H1 (cell line): ENCODE measurements at regions not wholly inside any gene's neighbourhood (a gene's known extent, or its start where the extent isn't known, plus 50 kb on each side); places are given as distances from the start of the nearest gene placed in this dataset.

ENCODE experiments used
- CTCF ChIA-PET: fragments of 300-600 bp; sonication (Branson Sonifier 250); formaldehyde crosslinking; loops from one replicate; lab custom pipeline; 2021; ENCODE audit not compliant: partially characterized antibody; lab: Charles Lee
- POLR2A ChIA-PET: fragments of 300-600 bp; sonication (Branson Sonifier 250); formaldehyde crosslinking; loops from one replicate; lab custom pipeline; 2021; ENCODE audit warnings: inconsistent platforms; ENCODE audit not compliant: partially characterized antibody; lab: Charles Lee
- DNase-seq, 2 experiments: peaks; one replicate each; pipeline versions ENCODE4 v3.0.0 to v3.0.0-alpha.2; 2010 to 2022; ENCODE audit warnings: low spot score in 2 of 2, low read depth in 1 of 2, mixed read lengths in 1 of 2
- FAIRE-seq: peaks from 2 replicates; lab custom pipeline; 2011; peaks lifted over from hg19 to GRCh38; lab: Jason Lieb, UNC
- H2AFZ ChIP-seq: 2 replicates; pipeline ENCODE4 v1.8.1; 2012; ENCODE audit warnings: low read length, inconsistent platforms
- H2AK5ac ChIP-seq: 2 replicates; pipeline ENCODE4 v1.6.1; 2013; ENCODE audit warnings: low read depth, low read length
- H2BK120ac ChIP-seq: replicated peaks from 2 replicates; pipeline ENCODE3; 2013; ENCODE audit warnings: low read depth, low read length, inconsistent platforms
- H2BK12ac ChIP-seq: 2 replicates; pipeline ENCODE4 v1.6.1; 2013; ENCODE audit warnings: low read depth, low read length
- H2BK15ac ChIP-seq: 2 replicates; pipeline ENCODE4 v1.6.1; 2013; ENCODE audit warnings: low read length
- H2BK20ac ChIP-seq: 2 replicates; pipeline ENCODE4 v1.6.1; 2013; ENCODE audit warnings: low read length
- H2BK5ac ChIP-seq: 2 replicates; pipeline ENCODE4 v1.6.1; 2013; ENCODE audit warnings: low read depth, low read length
- H3K14ac ChIP-seq: 2 replicates; pipeline ENCODE4 v1.6.1; 2013; ENCODE audit warnings: inconsistent platforms; ENCODE audit not compliant: insufficient read length
- H3K18ac ChIP-seq: 2 replicates; pipeline ENCODE4 v1.6.1; 2013; ENCODE audit warnings: low read length; ENCODE audit errors: extremely low read depth
- H3K23ac ChIP-seq: 2 replicates; pipeline ENCODE4 v1.6.1; 2013; ENCODE audit warnings: inconsistent platforms; ENCODE audit not compliant: insufficient read length
- H3K23me2 ChIP-seq: 2 replicates; pipeline ENCODE4 v1.6.1; 2013; ENCODE audit warnings: low read depth, low read length
- H3K27ac ChIP-seq: 2 replicates; pipeline ENCODE4 v1.6.1; 2011; ENCODE audit warnings: low read depth, low read length, inconsistent platforms
- H3K27me3 ChIP-seq, 4 experiments: replicated peaks in 1 of 4; 1 replicate in 1 of 4; 2 replicates in 3 of 4; pipeline versions ENCODE4 v1.6.1 to v1.8.1; 2011 to 2013; ENCODE audit warnings: low read length in 3 of 4, mild to moderate bottlenecking in 3 of 4, inconsistent platforms in 2 of 4, mixed read lengths in 2 of 4, moderate library complexity in 1 of 4; ENCODE audit not compliant: control insufficient read depth in 3 of 4, insufficient read depth in 3 of 4; ENCODE audit errors: extremely low read depth in 1 of 4
- H3K36me3 ChIP-seq, 4 experiments: 2 replicates each; pipeline versions ENCODE4 v1.6.1 to v1.8.1; 2011 to 2013; ENCODE audit warnings: mild to moderate bottlenecking in 4 of 4, low read length in 3 of 4, moderate library complexity in 2 of 4, control low read depth in 1 of 4, inconsistent platforms in 1 of 4; ENCODE audit not compliant: insufficient read depth in 4 of 4, control insufficient read depth in 2 of 4
- H3K4ac ChIP-seq: replicated peaks from 2 replicates; pipeline ENCODE3; 2013; ENCODE audit warnings: low read length, low read depth, mixed read lengths, inconsistent platforms; ENCODE audit not compliant: insufficient read length
- H3K4me1 ChIP-seq, 4 experiments: replicated peaks in 1 of 4; 1 replicate in 1 of 4; 2 replicates in 3 of 4; pipeline versions ENCODE4 v1.6.1 to v1.8.1; 2011 to 2013; ENCODE audit warnings: low read length in 3 of 4, inconsistent platforms in 2 of 4, mixed read lengths in 1 of 4; ENCODE audit not compliant: insufficient read depth in 4 of 4, control insufficient read depth in 3 of 4
- H3K4me2 ChIP-seq, 2 experiments: 2 replicates each; pipeline versions ENCODE4 v1.6.1 to v1.8.1; 2011 to 2013; ENCODE audit warnings: low read depth in 2 of 2, low read length in 2 of 2, control low read depth in 1 of 2, inconsistent platforms in 1 of 2, mild to moderate bottlenecking in 1 of 2; ENCODE audit not compliant: insufficient read depth in 1 of 2
- H3K4me3 ChIP-seq, 4 experiments: fragments of 200-600, 300-600 bp in 1 of 4; sonication (generic), shearing (Covaris generic), sonication (Bioruptor Twin) in 1 of 4; 2 replicates each; pipeline versions ENCODE4 v1.5.1 to v1.8.1; 2011 to 2016; ENCODE audit warnings: low read length in 4 of 4, low read depth in 3 of 4, control low read depth in 2 of 4, inconsistent platforms in 2 of 4, mild to moderate bottlenecking in 2 of 4, mixed read lengths in 1 of 4, moderate library complexity in 1 of 4; ENCODE audit not compliant: insufficient read depth in 2 of 4; ENCODE audit errors: extremely low read depth in 1 of 4
- H3K56ac ChIP-seq: replicated peaks from 2 replicates; pipeline ENCODE3; 2013; ENCODE audit warnings: low read depth, mild to moderate bottlenecking, mixed read lengths, low read length, inconsistent platforms; ENCODE audit not compliant: insufficient read length
- H3K79me1 ChIP-seq: 2 replicates; pipeline ENCODE4 v1.6.1; 2013; ENCODE audit warnings: low read depth, low read length, control low read depth
- H3K79me2 ChIP-seq, 2 experiments: 2 replicates each; pipeline versions ENCODE4 v1.6.1 to v1.8.1; 2012 to 2013; ENCODE audit warnings: low read length in 2 of 2, mild to moderate bottlenecking in 2 of 2, inconsistent platforms in 1 of 2; ENCODE audit not compliant: insufficient read depth in 2 of 2, control insufficient read depth in 1 of 2
- H3K9ac ChIP-seq, 4 experiments: replicated peaks in 1 of 4; 1 replicate in 1 of 4; 2 replicates in 3 of 4; pipeline versions ENCODE4 v1.6.1 to v1.8.1; 2011 to 2013; ENCODE audit warnings: low read depth in 3 of 4, low read length in 3 of 4, control low read depth in 2 of 4, mild to moderate bottlenecking in 2 of 4, moderate library complexity in 2 of 4, inconsistent platforms in 1 of 4; ENCODE audit errors: extremely low read depth in 1 of 4
- H3K9me3 ChIP-seq, 2 experiments: 2 replicates each; pipeline versions ENCODE4 v1.6.1 to v1.8.1; 2012 to 2013; ENCODE audit warnings: mild to moderate bottlenecking in 2 of 2, moderate library complexity in 2 of 2, control low read depth in 1 of 2, inconsistent platforms in 1 of 2, low read depth in 1 of 2, low read length in 1 of 2, mixed read lengths in 1 of 2; ENCODE audit not compliant: insufficient read depth in 2 of 2
- H4K20me1 ChIP-seq, 2 experiments: replicated peaks in 1 of 2; 2 replicates each; pipeline versions ENCODE3 to v1.8.1; 2011 to 2013; ENCODE audit warnings: inconsistent platforms in 2 of 2, low read length in 2 of 2, mild to moderate bottlenecking in 1 of 2; ENCODE audit not compliant: insufficient read depth in 2 of 2, control insufficient read depth in 1 of 2
- H4K5ac ChIP-seq: 2 replicates; pipeline ENCODE4 v1.6.1; 2013; ENCODE audit warnings: low read length, low read depth, mixed read lengths, inconsistent platforms; ENCODE audit not compliant: insufficient read length
- H4K8ac ChIP-seq: 2 replicates; pipeline ENCODE4 v1.8.0; 2013; ENCODE audit warnings: mild to moderate bottlenecking, moderate library complexity, low read length, inconsistent platforms; ENCODE audit not compliant: insufficient read depth; ENCODE audit errors: extremely low read depth
- H4K91ac ChIP-seq: replicated peaks from 2 replicates; pipeline ENCODE3; 2013; ENCODE audit warnings: low read length, mixed read lengths, inconsistent platforms; ENCODE audit not compliant: insufficient read length
- CREB1 ChIP-seq: IDR thresholded peaks from 2 replicates; pipeline ENCODE4 v1.6.1; 2012; ENCODE audit warnings: inconsistent platforms
- GTF2F1 ChIP-seq: IDR thresholded peaks from 2 replicates; pipeline ENCODE4 v1.6.1; 2012; ENCODE audit warnings: low read depth, low read length, improper control_type of control experiment, borderline replicate concordance
- HDAC6 ChIP-seq: IDR thresholded peaks from one replicate; pipeline ENCODE4 v1.7.1; 2012; ENCODE audit warnings: low read depth, mild to moderate bottlenecking, inconsistent platforms, low read length, moderate library complexity
- PHF8 ChIP-seq: fragments of 200-600 bp; sonication (generic); conservative IDR thresholded peaks from 2 replicates; pipeline ENCODE4 v1.7.1; 2012; ENCODE audit warnings: low read depth, mild to moderate bottlenecking, inconsistent platforms, low read length, moderate library complexity
- SIX5 ChIP-seq: IDR thresholded peaks from 2 replicates; pipeline ENCODE4 v1.6.1; 2011; ENCODE audit warnings: mild to moderate bottlenecking, low read depth, low read length
- SP2 ChIP-seq: IDR thresholded peaks from 2 replicates; pipeline ENCODE4 v1.6.1; 2012; ENCODE audit warnings: mild to moderate bottlenecking, low read length, inconsistent platforms
- TAF7 ChIP-seq: optimal IDR thresholded peaks from 2 replicates; pipeline ENCODE3; 2011; ENCODE audit warnings: low read depth, mild to moderate bottlenecking, inconsistent platforms, low read length, moderate library complexity, borderline replicate concordance
- ZNF274 ChIP-seq: IDR thresholded peaks from 2 replicates; pipeline ENCODE4 v1.7.0; 2012; ENCODE audit warnings: low read length, borderline replicate concordance; ENCODE audit errors: extremely low read depth
- WGBS, 2 experiments: shearing (Covaris generic) in 1 of 2; methylation state at CpG; one replicate each; pipeline versions ENCODE4 v1.1.6 to v1.1.7; 2013 to 2015; ENCODE audit warnings: low lambda C conversion rate in 2 of 2, mixed read lengths in 2 of 2, inconsistent platforms in 1 of 2, low coverage in 1 of 2, missing lambda C conversion rate in 1 of 2; ENCODE audit not compliant: insufficient replicate concordance in 2 of 2, insufficient coverage in 1 of 2, insufficient read length in 1 of 2; ENCODE audit errors: extremely low coverage in 1 of 2, missing lambda C conversion rate in 1 of 2; 5-methylcytosine and 5-hydroxymethylcytosine counted together

DNA sequence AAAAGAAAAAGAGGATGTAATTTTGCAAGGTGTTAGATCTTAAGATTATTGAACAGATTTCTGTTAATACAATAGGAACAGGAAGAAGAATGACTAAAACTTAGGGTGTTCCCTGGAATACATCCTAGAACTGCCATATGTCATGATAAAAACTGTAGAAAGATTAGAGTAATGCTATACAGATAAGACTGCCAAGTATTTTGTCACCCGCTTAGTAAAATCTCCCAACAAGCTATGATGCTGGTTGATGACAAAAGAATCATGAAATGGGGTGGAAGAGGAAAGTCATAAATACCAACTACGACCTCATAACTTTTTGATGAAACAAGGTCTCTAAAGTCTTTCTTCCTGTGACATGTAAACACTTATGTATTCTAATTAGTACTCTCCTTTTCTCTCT is 163.6 kb upstream of the COL3A1 start (continued):
- no peak for TF ChIP-seq ZNF274

DNA sequence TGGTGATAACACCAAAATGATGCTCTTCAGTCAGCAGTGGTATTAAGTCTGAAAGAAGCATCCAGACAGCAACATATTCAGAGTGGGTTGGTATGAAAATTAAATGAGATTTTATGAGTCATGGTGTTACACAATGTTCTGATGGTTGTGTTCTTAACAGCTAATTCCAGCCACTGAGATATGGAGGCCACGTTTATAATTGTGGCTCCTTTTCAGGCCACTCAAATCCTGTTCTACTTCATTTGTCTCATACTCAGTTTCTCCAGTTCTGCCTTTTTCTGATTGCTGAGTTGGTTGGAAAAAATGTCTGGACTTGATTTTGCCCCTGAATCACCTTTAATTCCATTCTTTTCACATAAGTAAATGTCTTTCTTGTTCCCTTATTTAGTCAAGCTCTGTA is 162.7 kb upstream of the COL3A1 start:
- no peak overlapping the region for H4K5ac ChIP-seq
- ChIA-PET POLR2A (no interaction called here), CTCF (no interaction called here)
- no peak overlapping the region for H3K18ac ChIP-seq
- no peaks in the 10 kb centered on the region for H3K36me3 ChIP-seq
- H3K23me2 ChIP-seq, result no peaks in the 10 kb centered on the region
- H3K9me3 ChIP-seq, result no peaks in the 10 kb centered on the region
- H3K79me2 ChIP-seq, result no peaks in the 10 kb centered on the region
- no peaks in the 10 kb centered on the region for H3K4me1 ChIP-seq
- H3K14ac ChIP-seq, result no peak overlapping the region
- no peak overlapping the region for H2BK20ac ChIP-seq
- no peak overlapping the region for H3K56ac ChIP-seq
- no peak overlapping the region for H2AK5ac ChIP-seq
- no peak overlapping the region for H3K4ac ChIP-seq
- H4K91ac ChIP-seq, result no peak overlapping the region
- H2BK120ac ChIP-seq, result no peak overlapping the region
- no peaks in the 10 kb centered on the region for H3K79me1 ChIP-seq
- no peak overlapping the region for H4K8ac ChIP-seq
- no peak overlapping the region for H3K27ac ChIP-seq
- no peak overlapping the region for H2AFZ ChIP-seq
- H3K4me2 ChIP-seq, result no peak overlapping the region
- no peak overlapping the region for H2BK15ac ChIP-seq
- no peak overlapping the region for H2BK5ac ChIP-seq
- H3K23ac ChIP-seq, result no peak overlapping the region
- H3K9ac ChIP-seq, result no peak overlapping the region
- no peaks in the 10 kb centered on the region for H4K20me1 ChIP-seq
- H3K27me3 ChIP-seq, result no peaks in the 10 kb centered on the region
- DNase-seq (no peak), FAIRE-seq (no peak)
- WGBS, 2 experiments, result 84% methylated on average over 1 of the region's 1 CpG; no CpG with 5 or more reads in 1 of the 2 experiments
- no peak overlapping the region for H3K4me3 ChIP-seq
- no peak overlapping the region for H2BK12ac ChIP-seq
- no peak for TF ChIP-seq PHF8
- no peak for TF ChIP-seq GTF2F1
- no peak for TF ChIP-seq TAF7
- no peak for TF ChIP-seq SIX5
- no peak for TF ChIP-seq HDAC6
- TF ChIP-seq CREB1, result no peak
- no peak for TF ChIP-seq SP2
- TF ChIP-seq, all 59 proteins: peak for 0
